Renal pelvis (tissue), 1 donor: ENCODE measurements at regions not wholly inside any gene's neighbourhood (a gene's known extent, or its start where the extent isn't known, plus 50 kb on each side); places are given as distances from the start of the nearest gene placed in this dataset.
"Not testable (repeated sequence)": the region's sequence is repeated elsewhere in the genome, so short reads cannot be mapped to it uniquely, and the experiment has no call there.

ENCODE experiments used
- DNase-seq: peaks from one replicate; pipeline ENCODE4 v3.0.0-alpha.2; 2013

DNA sequence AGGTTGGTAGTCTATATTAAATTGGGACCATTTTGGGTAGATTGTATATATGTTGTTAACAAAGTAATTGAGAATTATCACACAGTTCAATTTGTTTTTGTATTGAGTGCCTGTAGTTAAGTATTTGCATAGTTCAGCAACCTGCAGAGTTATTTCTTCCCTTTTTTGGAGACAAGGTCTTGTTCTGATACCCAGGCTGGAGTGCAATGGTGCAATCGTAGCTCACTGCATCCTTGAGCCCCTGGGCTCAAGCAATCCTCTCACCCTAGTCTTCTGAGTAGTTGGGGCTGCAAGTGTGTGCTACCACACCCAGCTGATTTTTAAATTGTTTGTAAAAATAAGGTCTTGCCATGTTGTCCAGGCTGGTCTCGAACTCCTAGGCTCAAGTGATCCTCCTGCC lies 250.5 kb downstream of the UTRN start:
- no peak for DNase-seq

GRCh38 chr6:144536079-144536478 lies 250.9 kb downstream of the UTRN start:
- DNase-seq: no peak

DNA sequence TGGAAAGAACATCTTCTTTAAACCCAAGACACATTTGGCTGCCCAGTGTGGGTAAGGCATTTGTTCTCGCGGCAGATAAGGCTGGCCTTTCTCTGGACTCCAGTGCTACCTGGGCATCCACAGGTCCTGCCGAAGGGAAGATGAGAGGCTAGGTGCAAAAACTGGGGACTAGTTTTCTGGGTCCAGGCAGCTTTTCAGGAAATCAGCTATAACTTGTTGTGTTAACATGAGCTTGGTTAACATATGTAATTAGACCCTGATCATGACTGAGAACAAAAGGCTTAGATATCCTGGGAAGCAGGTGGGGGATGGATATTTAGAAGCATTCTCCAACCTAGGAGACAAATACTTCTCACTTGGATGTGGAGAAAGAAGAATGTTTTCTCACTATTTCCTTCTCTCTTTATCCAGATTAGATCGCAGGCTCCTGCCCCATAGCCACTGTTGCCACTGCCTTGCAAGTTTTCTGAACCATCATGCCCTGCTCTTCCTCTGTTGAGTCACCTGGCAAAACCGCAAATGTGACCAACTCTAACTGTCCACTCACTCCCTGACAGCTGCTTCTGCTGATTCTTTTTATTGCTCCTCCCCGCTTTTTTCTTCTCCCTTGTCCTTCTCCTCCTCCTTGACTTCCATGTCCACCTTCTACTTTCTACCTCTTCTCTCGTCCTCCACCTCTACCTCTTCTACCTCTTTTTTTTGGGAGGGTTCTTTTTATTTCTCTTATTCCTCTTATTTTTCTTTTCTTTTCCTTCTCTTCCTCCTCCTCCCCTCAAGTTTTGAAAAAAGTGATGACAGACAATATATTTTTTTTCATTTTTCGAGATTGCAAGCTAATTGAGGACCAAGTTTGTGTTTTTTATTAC lies 258.1 kb downstream of the UTRN start:
- DNase-seq: no peak

DNA sequence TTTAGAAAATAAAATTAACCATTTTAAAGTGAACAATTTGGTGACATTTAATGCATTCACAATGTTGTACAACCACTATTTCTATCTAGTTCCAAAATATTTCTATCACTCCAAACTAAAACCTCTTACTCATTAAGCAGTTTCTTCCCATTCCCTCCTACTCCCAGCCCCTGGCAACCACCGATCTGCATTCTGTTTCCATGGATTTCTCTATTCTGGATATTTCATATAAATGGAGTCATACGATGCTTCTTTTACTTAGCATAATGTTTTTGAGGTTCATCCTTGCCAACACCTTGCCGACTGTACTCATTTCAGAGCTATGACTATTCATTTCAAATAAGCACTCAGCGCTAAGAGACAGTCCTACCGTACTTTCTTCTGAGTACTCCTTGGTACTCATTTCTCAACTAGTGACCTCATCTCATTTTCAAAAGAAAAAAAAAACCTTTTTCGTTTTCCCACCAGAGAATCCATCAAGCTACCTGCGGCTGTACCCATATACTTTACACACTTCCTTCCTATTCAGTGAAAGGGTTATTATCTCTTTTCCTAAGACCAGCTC lies 259.2 kb downstream of the UTRN start:
- DNase-seq: no peak

DNA sequence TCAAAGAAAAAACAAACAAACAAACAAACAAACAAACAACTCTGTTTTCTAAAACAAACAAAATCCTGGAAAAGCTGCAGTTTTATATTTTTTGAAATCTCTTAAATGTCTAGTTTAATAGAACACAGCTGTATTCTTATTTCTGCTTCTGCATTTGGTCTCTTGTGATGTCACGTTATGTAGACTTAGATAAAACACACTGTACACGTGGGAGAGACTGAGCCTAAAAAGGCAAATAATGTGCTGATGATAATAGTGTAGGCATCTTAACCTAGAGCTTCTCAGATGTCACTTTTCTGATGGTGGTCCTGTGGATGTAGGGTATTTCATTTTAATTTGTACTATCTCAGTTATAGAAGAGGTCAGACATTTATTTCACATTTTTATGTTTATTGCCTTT lies 261.7 kb downstream of the UTRN start:
- DNase-seq: no peak

DNA sequence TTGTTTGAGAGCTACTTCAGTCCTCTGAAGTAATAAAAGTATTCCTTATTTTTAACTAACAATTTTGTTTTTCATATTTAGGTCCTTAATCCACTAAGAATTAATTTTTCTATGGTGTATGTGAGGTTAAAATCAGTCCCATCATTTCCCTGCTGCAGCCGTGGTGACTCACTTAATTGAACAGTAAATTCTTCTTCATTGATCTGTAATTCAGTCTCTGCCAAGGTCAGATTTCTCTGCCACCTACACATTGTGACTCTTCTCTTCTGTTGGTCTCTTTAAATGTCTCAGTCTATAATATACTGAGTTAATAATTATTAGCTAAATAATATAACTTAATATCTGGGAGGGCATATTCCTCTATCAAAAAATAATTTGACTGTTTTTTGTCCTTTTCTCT lies 262.3 kb downstream of the UTRN start:
- no peak for DNase-seq

- no peak for DNase-seq
Observed at GRCh38 chr6:144548536-144548935, 263.4 kb downstream of the UTRN start.

DNA sequence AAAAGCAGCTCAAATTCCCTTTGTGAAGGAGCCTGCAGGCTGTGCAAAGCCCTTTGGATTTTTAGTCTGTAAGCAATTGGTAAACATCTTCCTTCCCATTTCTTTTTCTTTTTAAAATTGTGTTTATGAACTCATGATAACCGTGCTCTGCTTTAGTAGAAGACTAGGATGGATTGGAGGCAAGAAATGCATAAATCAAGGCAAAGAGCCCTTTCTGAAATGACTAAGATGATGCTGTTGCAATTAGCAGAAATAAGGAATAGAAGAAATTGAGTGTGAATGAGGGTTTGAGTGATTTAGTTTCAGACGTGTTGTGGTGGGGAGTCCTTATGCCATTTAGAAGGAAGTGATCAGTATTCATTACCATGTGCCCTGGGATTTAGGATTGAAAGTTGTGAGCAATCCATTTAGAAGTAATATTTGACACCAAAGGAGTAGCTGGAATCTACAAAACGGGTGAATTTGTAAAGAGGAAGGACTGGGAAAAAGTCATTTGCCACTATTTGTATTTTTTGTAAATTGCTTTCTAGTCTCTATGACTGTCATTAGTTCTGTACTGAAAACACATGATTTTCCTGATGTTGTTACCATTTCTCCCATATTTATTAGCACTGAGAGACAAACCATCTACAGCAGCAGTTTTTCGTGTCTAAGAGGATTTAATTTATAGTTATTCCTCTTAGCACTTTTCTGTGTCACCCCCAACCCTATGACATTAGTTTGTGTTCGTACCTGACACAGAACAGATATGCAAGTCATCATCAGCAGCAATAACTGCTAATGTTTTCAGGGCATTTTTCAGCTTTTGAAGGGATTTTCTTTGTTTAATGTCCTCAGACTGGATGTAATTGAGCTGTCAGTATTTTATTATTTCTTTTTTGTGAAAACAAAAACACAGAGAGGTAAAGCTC lies 265.0 kb downstream of the UTRN start:
- DNase-seq: no peak

GRCh38 chr6:144551339-144551738 lies 266.2 kb downstream of the UTRN start:
- no peak for DNase-seq

DNA sequence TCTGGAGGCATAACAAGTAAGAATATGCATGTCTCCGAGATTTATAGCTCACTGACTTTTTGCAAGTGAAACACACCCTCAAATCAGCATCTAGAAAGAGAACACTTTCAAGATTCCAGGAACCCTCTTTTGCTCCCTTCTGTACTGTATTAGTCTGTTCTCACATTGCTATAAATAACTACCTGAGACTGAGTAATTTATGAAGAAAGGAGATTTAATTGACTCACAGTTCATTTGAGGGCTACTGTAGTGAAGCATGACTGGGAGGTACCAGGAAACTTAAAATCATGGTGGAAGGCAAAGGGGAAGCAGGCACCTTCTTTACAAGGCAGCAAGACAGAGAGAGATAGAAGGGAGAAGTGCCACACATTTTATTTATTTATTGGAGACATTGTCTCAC lies 269.9 kb downstream of the UTRN start:
- DNase-seq: no peak

GRCh38 chr6:144559865-144560593 lies 274.9 kb downstream of the UTRN start:
- no peak for DNase-seq

DNA sequence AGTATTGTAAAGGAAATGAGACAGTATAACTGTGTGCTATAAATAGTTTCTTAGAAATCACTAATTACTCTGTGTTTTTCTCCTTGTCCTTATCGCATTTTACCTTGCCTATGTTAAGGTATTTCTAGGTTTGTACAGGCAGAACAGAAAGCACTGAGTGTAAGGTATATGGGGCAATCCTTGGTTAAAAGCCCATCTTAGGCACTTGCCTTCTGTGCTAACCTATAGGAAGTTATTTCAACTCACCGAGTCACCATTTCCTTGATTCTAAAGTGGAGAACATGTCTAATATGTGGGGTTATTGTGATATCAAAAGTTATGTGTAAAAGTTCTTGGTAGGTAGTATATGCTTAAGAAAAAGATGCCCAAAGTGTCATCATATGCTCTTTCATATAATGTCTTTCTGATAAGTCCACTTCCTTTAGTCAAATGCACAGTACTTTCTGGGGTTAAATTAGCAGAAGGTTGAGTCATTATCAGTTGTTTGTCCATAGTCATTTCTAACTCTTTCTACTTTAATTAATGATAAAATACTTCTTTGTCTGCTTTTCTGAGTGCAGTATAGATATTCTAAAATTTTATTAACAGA lies 276.4 kb downstream of the UTRN start:
- DNase-seq: no peak

- DNase-seq: no peak
Observed at GRCh38 chr6:144564202-144564601, 279.1 kb downstream of the UTRN start.

GRCh38 chr6:144566868-144567615 lies 281.9 kb downstream of the UTRN start:
- no peak for DNase-seq

DNA sequence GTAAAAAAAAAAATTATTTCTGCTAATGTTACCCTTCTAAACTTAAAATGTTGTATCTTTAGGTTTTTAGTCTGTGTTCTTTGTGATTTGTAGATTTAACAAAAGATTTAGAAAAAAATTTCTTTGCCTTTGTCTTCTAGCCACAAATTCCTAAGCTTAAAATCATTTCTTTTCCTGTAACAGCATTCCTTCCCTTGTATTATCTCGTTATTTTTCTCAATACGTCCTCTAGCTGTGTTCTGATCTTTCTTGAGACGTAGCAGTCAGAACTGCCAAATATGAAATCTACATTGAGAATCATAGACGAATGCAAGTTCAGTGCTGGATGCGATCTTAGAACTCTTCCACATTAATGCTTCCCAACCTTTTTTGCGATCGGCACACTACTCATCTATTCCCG lies 283.1 kb downstream of the UTRN start:
- DNase-seq: no peak

GRCh38 chr6:144572541-144572940 lies 287.4 kb downstream of the UTRN start:
- not testable (repeated sequence) for DNase-seq

GRCh38 chr6:144574796-144575195 lies 289.7 kb downstream of the UTRN start:
- no peak for DNase-seq

GRCh38 chr6:144575327-144575726 lies 290.2 kb downstream of the UTRN start:
- DNase-seq: no peak

GRCh38 chr6:144576871-144577270 lies 291.7 kb downstream of the UTRN start:
- no peak for DNase-seq
